Stimulated activated CD8-positive, alpha-beta memory T cell treated with anti-CD3 and anti-CD28 coated beads, Interleukin-12 subunit alpha, Interleukin-12 subunit beta, amount 100 ng/mL, for 1 hour (primary cell): ENCODE measurements at regions not wholly inside any gene's neighbourhood (a gene's known extent, or its start where the extent isn't known, plus 50 kb on each side); places are given as distances from the start of the nearest gene placed in this dataset.

Source experiments
- DNase-seq: peaks from one replicate; pipeline ENCODE4 v3.0.0-alpha.2; 2020; ENCODE audit warnings: low read depth

- DNase-seq, result no peak
Measured at GRCh38 chr12:124365726-124366430, 71.0 kb downstream of the RFLNA start.
